Liver (tissue), 8 donors: ENCODE measurements at regions not wholly inside any gene's neighbourhood (a gene's known extent, or its start where the extent isn't known, plus 50 kb on each side); places are given as distances from the start of the nearest gene placed in this dataset.
A peak's percentile ranks its signal among the peaks of the same experiment; 100 is the strongest.

ENCODE experiments used
- DNase-seq: peaks from one replicate; pipeline ENCODE4 v3.0.0-alpha.2; 2017; ENCODE audit warnings: low spot score
- H3K27ac ChIP-seq, 2 donors: one replicate each; pipeline ENCODE4 v1.7.0; 2013; ENCODE audit warnings: inconsistent platforms in 2 of 2, low read length in 2 of 2, control low read depth in 1 of 2, low read depth in 1 of 2, mild to moderate bottlenecking in 1 of 2
- H3K27me3 ChIP-seq, 4 donors: one replicate each; pipeline versions ENCODE4 v1.6.1 to v1.7.0; 2013; ENCODE audit warnings: low read length in 3 of 4, inconsistent platforms in 1 of 4, mild to moderate bottlenecking in 1 of 4, moderate library complexity in 1 of 4; ENCODE audit not compliant: control insufficient read depth in 4 of 4, insufficient read depth in 4 of 4
- H3K36me3 ChIP-seq, 4 donors: one replicate each; pipeline versions ENCODE4 v1.6.1 to v1.7.0; 2013; ENCODE audit warnings: low read length in 3 of 4, mild to moderate bottlenecking in 3 of 4, low read depth in 1 of 4, moderate library complexity in 1 of 4; ENCODE audit not compliant: control insufficient read depth in 4 of 4, insufficient read depth in 3 of 4
- H3K4me1 ChIP-seq, 4 donors: one replicate each; pipeline versions ENCODE4 v1.6.1 to v1.7.0; 2013; ENCODE audit warnings: low read length in 3 of 4, mild to moderate bottlenecking in 3 of 4, moderate library complexity in 1 of 4; ENCODE audit not compliant: control insufficient read depth in 4 of 4, insufficient read depth in 4 of 4
- H3K4me3 ChIP-seq, 3 donors: one replicate each; pipeline versions ENCODE4 v1.6.1 to v1.7.0; 2013; ENCODE audit warnings: low read length in 3 of 3, control low read depth in 1 of 3, low read depth in 1 of 3, mild to moderate bottlenecking in 1 of 3
- H3K9ac ChIP-seq, 2 donors: one replicate each; pipeline ENCODE4 v1.7.0; 2013; ENCODE audit warnings: low read length in 2 of 2, mild to moderate bottlenecking in 2 of 2, moderate library complexity in 2 of 2, control low read depth in 1 of 2, low read depth in 1 of 2
- H3K9me3 ChIP-seq, 4 donors: one replicate each; pipeline versions ENCODE4 v1.6.1 to v1.7.0; 2013; ENCODE audit warnings: low read length in 3 of 4; ENCODE audit not compliant: control insufficient read depth in 4 of 4
- ATF3 ChIP-seq: IDR thresholded peaks from 2 replicates; pipeline ENCODE4 v1.6.1; 2016; ENCODE audit warnings: antibody characterized with exemption
- CTCF ChIP-seq: fragments of 150-350 bp; IDR thresholded peaks from 2 replicates; pipeline ENCODE4 v1.5.1; 2017; ENCODE audit warnings: improper control_type of control experiment, low read depth, low read length; ENCODE audit not compliant: missing input control
- EGR1 ChIP-seq, 2 donors: IDR thresholded peaks; 2 replicates each; pipeline ENCODE4 v1.6.1; 2016 to 2018; ENCODE audit warnings: antibody characterized with exemption in 2 of 2, low read depth in 2 of 2
- FOXA1 ChIP-seq: IDR thresholded peaks from 2 replicates; pipeline ENCODE4 v1.6.1; 2016; ENCODE audit warnings: antibody characterized with exemption
- FOXA2 ChIP-seq: IDR thresholded peaks from 2 replicates; pipeline ENCODE4 v1.6.1; 2016; ENCODE audit warnings: antibody characterized with exemption
- GABPA ChIP-seq, 2 donors: IDR thresholded peaks in 1 of 2; conservative IDR thresholded peaks in 1 of 2; 2 replicates each; pipeline ENCODE4 v1.6.1; 2016; ENCODE audit warnings: antibody characterized with exemption in 2 of 2, mild to moderate bottlenecking in 1 of 2, moderate library complexity in 1 of 2
- HNF4A ChIP-seq, 2 donors: conservative IDR thresholded peaks; 2 replicates each; pipeline ENCODE4 v1.6.1; 2016; ENCODE audit warnings: antibody characterized with exemption in 2 of 2, mild to moderate bottlenecking in 2 of 2
- JUND ChIP-seq, 2 donors: IDR thresholded peaks; 2 replicates each; pipeline ENCODE4 v1.6.1; 2016; ENCODE audit warnings: antibody characterized with exemption in 2 of 2
- MAX ChIP-seq: IDR thresholded peaks from 2 replicates; pipeline ENCODE4 v1.6.1; 2016; ENCODE audit warnings: antibody characterized with exemption
- NR2F2 ChIP-seq: IDR thresholded peaks from 2 replicates; pipeline ENCODE4 v1.6.1; 2016; ENCODE audit warnings: antibody characterized with exemption
- RAD21 ChIP-seq, 2 donors: IDR thresholded peaks; 2 replicates each; pipeline ENCODE4 v1.6.1; 2016; ENCODE audit warnings: antibody characterized with exemption in 2 of 2, mild to moderate bottlenecking in 2 of 2
- REST ChIP-seq: IDR thresholded peaks from 2 replicates; pipeline ENCODE4 v1.6.1; 2016; ENCODE audit warnings: antibody characterized with exemption, mild to moderate bottlenecking
- RXRA ChIP-seq, 2 donors: IDR thresholded peaks; 2 replicates each; pipeline ENCODE4 v1.6.1; 2017 to 2018; ENCODE audit warnings: antibody characterized with exemption in 2 of 2, mild to moderate bottlenecking in 1 of 2
- SP1 ChIP-seq: IDR thresholded peaks from 2 replicates; pipeline ENCODE4 v1.6.1; 2018; ENCODE audit warnings: antibody characterized with exemption, mild to moderate bottlenecking
- TAF1 ChIP-seq: conservative IDR thresholded peaks from 2 replicates; pipeline ENCODE4 v1.6.1; 2016; ENCODE audit warnings: antibody characterized with exemption, mild to moderate bottlenecking
- YY1 ChIP-seq: IDR thresholded peaks from 2 replicates; pipeline ENCODE4 v1.6.1; 2016; ENCODE audit warnings: antibody characterized with exemption, mild to moderate bottlenecking
- ZBTB33 ChIP-seq: IDR thresholded peaks from 2 replicates; pipeline ENCODE4 v1.6.1; 2016; ENCODE audit warnings: antibody characterized with exemption
- WGBS: extraction: QIAGEN DNeasy Blood & Tissue Kit; methylation state at CpG from one replicate; pipeline ENCODE4 v1.1.7; 2013; 5-methylcytosine and 5-hydroxymethylcytosine counted together
- donor health status: healthy.
- donor health status: healthy.
- donor health status: healthy.
- donor health status: healthy.
- donor health status: healthy.

GRCh38 chr6:156707818-156708217 is 69.4 kb upstream of the ARID1B start:
- H3K36me3 ChIP-seq = no peaks in the 10 kb centered on the region
- TF ChIP-seq JUND (IDR thresholded peaks at IDR 0.05) (no peak), RAD21 (IDR thresholded peaks at IDR 0.05) (no peak), FOXA1 (no peak), TAF1 (no peak), YY1 (no peak), ATF3 (no peak), HNF4A (conservative IDR thresholded peaks at IDR 0.05) (no peak), REST (no peak), NR2F2 (no peak), SP1 (no peak), GABPA (IDR thresholded peaks at IDR 0.05 in 1 of 2, conservative IDR thresholded peaks at IDR 0.05 in 1 of 2) (no peak), EGR1 (IDR thresholded peaks at IDR 0.05; ENCODE audit: low read depth in 2 of 2) (no peak), MAX (no peak), ZBTB33 (no peak)
- no peak overlapping the region for H3K27ac ChIP-seq

GRCh38 chr6:156703719-156704118 is 73.5 kb upstream of the ARID1B start:
- peaks cover 0 to 12% (median 7%) of the 10 kb centered on the region in 4 donors for H3K4me1 ChIP-seq
- peak overlapping the region in 2 of 3 donors; percentile 19 to 25 for H3K4me3 ChIP-seq
- H3K9ac ChIP-seq = peak overlapping the region; percentile 73 to 79
- H3K27ac ChIP-seq = peak overlapping the region; percentile 79 to 89
- WGBS = 44% methylated on average over 6 of the region's 6 CpGs
- H3K36me3 ChIP-seq = no peaks in the 10 kb centered on the region
- no peaks in the 10 kb centered on the region for H3K27me3 ChIP-seq
- no peaks in the 10 kb centered on the region for H3K9me3 ChIP-seq
- no peak for DNase-seq
- TF ChIP-seq EGR1 (IDR thresholded peaks at IDR 0.05; ENCODE audit: low read depth in 2 of 2) (no peak), GABPA (IDR thresholded peaks at IDR 0.05 in 1 of 2, conservative IDR thresholded peaks at IDR 0.05 in 1 of 2) (no peak), JUND (IDR thresholded peaks at IDR 0.05) (no peak), MAX (peak; percentile 30), CTCF (no peak), NR2F2 (no peak), RXRA (IDR thresholded peaks at IDR 0.05) (peak in 1 of 2 donors; percentile 15), HNF4A (conservative IDR thresholded peaks at IDR 0.05) (peak in 1 of 2 donors; percentile 33), FOXA1 (no peak), REST (no peak), RAD21 (IDR thresholded peaks at IDR 0.05) (peak in 1 of 2 donors; percentile 29), SP1 (peak; percentile 33), YY1 (peak; percentile 47), FOXA2 (no peak), ZBTB33 (peak; percentile 31)

More at GRCh38 chr6:156707818-156708217, 69.4 kb upstream of the ARID1B start:
- H3K27me3 ChIP-seq = no peaks in the 10 kb centered on the region
- 87% methylated on average over 3 of the region's 3 CpGs for WGBS
- no peak overlapping the region for H3K9ac ChIP-seq
- H3K9me3 ChIP-seq = no peaks in the 10 kb centered on the region
- no peak overlapping the region for H3K4me3 ChIP-seq
- peaks cover 0 to 6% (median 0%) of the 10 kb centered on the region in 4 donors for H3K4me1 ChIP-seq
- DNase-seq = no peak
